ENCODE measurements at regions not wholly inside any gene's neighbourhood (a gene's known extent, or its start where the extent isn't known, plus 50 kb on each side); places are given as distances from the start of the nearest gene placed in this dataset.

- H3K36me3 ChIP-seq (ENCODE audit: control insufficient read depth, insufficient read depth, low read length): no peaks in the 10 kb centered on the region
- H3K27me3 ChIP-seq (ENCODE audit: control insufficient read depth, insufficient read depth, low read length): no peaks in the 10 kb centered on the region
- no peak for FAIRE-seq
- no peak overlapping the region for H3K4me3 ChIP-seq (ENCODE audit: low read depth, low read length)
- TF ChIP-seq CTCF (IDR thresholded peaks at IDR 0.05; ENCODE audit: insufficient read depth, low read length, severe bottlenecking): no peak
- peak; percentile 79 for DNase-seq (ENCODE audit: low read depth)
These were observed 55.9 kb upstream of the SERP2 start for GRCh38 chr13:44317752-44318151.

GRCh38 chr13:44318161-44318560, 55.5 kb upstream of the SERP2 start:
- H3K36me3 ChIP-seq (ENCODE audit: control insufficient read depth, insufficient read depth, low read length): no peaks in the 10 kb centered on the region
- no peaks in the 10 kb centered on the region for H3K27me3 ChIP-seq (ENCODE audit: control insufficient read depth, insufficient read depth, low read length)
- no peak overlapping the region for H3K4me3 ChIP-seq (ENCODE audit: low read depth, low read length)
- TF ChIP-seq CTCF (IDR thresholded peaks at IDR 0.05; ENCODE audit: insufficient read depth, low read length, severe bottlenecking): no peak
- no peak for FAIRE-seq
- no peak for DNase-seq (ENCODE audit: low read depth)

- H3K36me3 ChIP-seq (ENCODE audit: control insufficient read depth, insufficient read depth, low read length): no peaks in the 10 kb centered on the region
These were observed 53.0 kb upstream of the SERP2 start for GRCh38 chr13:44320611-44321010.

GRCh38 chr13:44321961-44322360, 51.7 kb upstream of the SERP2 start:
- no peak for DNase-seq (ENCODE audit: low read depth)
- no peak for FAIRE-seq
- Histone ChIP-seq H3K4me3 (ENCODE audit: low read depth, low read length) (no peak overlapping the region), H3K36me3 (ENCODE audit: control insufficient read depth, insufficient read depth, low read length) (no peaks in the 10 kb centered on the region), H3K27me3 (ENCODE audit: control insufficient read depth, insufficient read depth, low read length) (no peaks in the 10 kb centered on the region)
- TF ChIP-seq CTCF (IDR thresholded peaks at IDR 0.05; ENCODE audit: insufficient read depth, low read length, severe bottlenecking): no peak

More at GRCh38 chr13:44320611-44321010, 53.0 kb upstream of the SERP2 start:
- no peak for FAIRE-seq
- no peaks in the 10 kb centered on the region for H3K27me3 ChIP-seq (ENCODE audit: control insufficient read depth, insufficient read depth, low read length)
- no peak overlapping the region for H3K4me3 ChIP-seq (ENCODE audit: low read depth, low read length)
- DNase-seq (ENCODE audit: low read depth): no peak
- no peak for TF ChIP-seq CTCF (IDR thresholded peaks at IDR 0.05; ENCODE audit: insufficient read depth, low read length, severe bottlenecking)

- H3K4me3 ChIP-seq (ENCODE audit: low read depth, low read length): no peak overlapping the region
- H3K27me3 ChIP-seq (ENCODE audit: control insufficient read depth, insufficient read depth, low read length): no peaks in the 10 kb centered on the region
- DNase-seq (ENCODE audit: low read depth) (peak; percentile 97), FAIRE-seq (no peak)
- no peak for TF ChIP-seq CTCF (IDR thresholded peaks at IDR 0.05; ENCODE audit: insufficient read depth, low read length, severe bottlenecking)
- H3K36me3 ChIP-seq (ENCODE audit: control insufficient read depth, insufficient read depth, low read length): no peaks in the 10 kb centered on the region
These were observed 50.7 kb upstream of the SERP2 start for GRCh38 chr13:44322928-44323327.

GRCh38 chr13:44323754-44324153, 49.9 kb upstream of the SERP2 start:
- no peak for FAIRE-seq
- no peaks in the 10 kb centered on the region for H3K36me3 ChIP-seq (ENCODE audit: control insufficient read depth, insufficient read depth, low read length)
- DNase-seq (ENCODE audit: low read depth): peak; percentile 69
- no peaks in the 10 kb centered on the region for H3K27me3 ChIP-seq (ENCODE audit: control insufficient read depth, insufficient read depth, low read length)
- no peak for TF ChIP-seq CTCF (IDR thresholded peaks at IDR 0.05; ENCODE audit: insufficient read depth, low read length, severe bottlenecking)
- no peak overlapping the region for H3K4me3 ChIP-seq (ENCODE audit: low read depth, low read length)

Measured in bronchial epithelial cell (primary cell).